HG02623 (cell line): ENCODE measurements at regions not wholly inside any gene's neighbourhood (a gene's known extent, or its start where the extent isn't known, plus 50 kb on each side); places are given as distances from the start of the nearest gene placed in this dataset.

Experiments
- ATAC-seq: cut with Tn5 transposase; IDR thresholded peaks from one replicate; pipeline ENCODE4 v1.9.1; 2021; ENCODE audit warnings: moderate library complexity; ENCODE audit not compliant: unreplicated experiment

DNA sequence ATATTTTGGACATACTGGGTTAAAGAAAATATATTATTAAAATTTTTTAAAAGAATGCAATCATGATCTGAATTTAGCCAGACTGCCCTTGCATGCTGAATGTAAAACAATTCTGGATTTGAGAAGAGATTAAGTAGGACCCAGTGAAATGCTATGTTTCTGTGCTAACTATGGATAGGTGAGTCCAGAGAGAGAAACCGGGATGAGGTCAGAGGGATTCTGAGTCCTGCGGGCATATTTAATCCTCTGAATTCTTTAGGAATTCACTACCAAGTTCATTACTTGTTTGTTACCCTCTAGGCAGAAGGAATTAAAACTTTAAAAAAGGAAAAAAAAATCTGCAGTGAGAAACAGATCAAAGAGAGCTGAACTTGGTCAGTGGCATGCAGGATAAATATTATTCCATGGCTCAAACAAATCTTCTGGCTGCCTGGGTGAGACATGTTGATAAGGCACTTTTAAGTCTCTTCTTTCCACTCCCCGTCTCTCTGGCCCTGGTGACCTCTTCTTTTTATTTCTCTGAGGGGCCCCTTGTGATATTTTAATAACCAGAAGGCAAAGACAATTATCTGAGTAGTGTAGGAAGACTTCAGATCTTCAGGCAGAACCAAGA lies 50.2 kb upstream of the LYZL1 start:
- ATAC-seq = no peak
